ENCODE measurements at regions not wholly inside any gene's neighbourhood (a gene's known extent, or its start where the extent isn't known, plus 50 kb on each side); places are given as distances from the start of the nearest gene placed in this dataset.
"Not testable (repeated sequence)": the region's sequence is repeated elsewhere in the genome, so short reads cannot be mapped to it uniquely, and the experiment has no call there.

DNA sequence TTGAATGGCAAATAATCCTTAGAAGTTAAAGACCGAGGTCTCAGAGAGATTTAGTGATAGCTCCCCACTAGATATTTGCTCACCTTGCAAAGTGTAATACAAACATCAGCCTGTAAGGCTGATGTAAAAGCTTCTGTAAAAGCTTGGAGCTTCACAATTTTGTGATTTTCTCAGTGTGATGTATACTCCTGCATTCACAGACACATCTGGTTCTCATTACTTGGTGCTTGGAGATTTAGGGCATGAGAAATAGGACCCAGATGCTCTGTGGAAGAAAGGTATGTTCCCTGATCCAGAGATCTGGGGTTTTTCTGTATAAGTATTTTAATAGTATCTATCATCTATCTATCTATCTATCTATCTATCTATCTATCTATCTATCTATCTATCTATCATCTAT lies 1664.3 kb downstream of the C4orf33 start:
- no TSS peak for BruUV-seq (replicated peaks)

GRCh38 chr4:130767384-130767783 lies 1671.4 kb downstream of the C4orf33 start:
- H3K4me3 ChIP-seq; DNase-seq (ENCODE audit: extremely low read depth in 1 of 4, low spot score in 3 of 4); H2AFZ ChIP-seq (ENCODE audit: low read depth, low read length); H4K20me1 ChIP-seq (replicated peaks; ENCODE audit: control insufficient read depth, insufficient read depth, low read length); intact Hi-C loops (cut with micrococcal nuclease); H3K36me3 ChIP-seq (ENCODE audit: control insufficient read depth, insufficient read depth, low read length); POLR2A ChIA-PET; H3K4me2 ChIP-seq (ENCODE audit: insufficient read depth, low read length); H3K27me3 ChIP-seq (ENCODE audit: control insufficient read depth in 2 of 2, insufficient read depth in 2 of 2, low read length in 2 of 2); FAIRE-seq; BruUV-seq (replicated peaks); H3K9me1 ChIP-seq (ENCODE audit: control insufficient read depth, insufficient read depth, low read length); ATAC-seq; H3K4me1 ChIP-seq (replicated peaks in 1 of 2; ENCODE audit: control insufficient read depth in 2 of 2, insufficient read depth in 2 of 2, low read length in 2 of 2); CTCF ChIA-PET (ENCODE audit: low intra/inter-chr PET ratio); H3K79me2 ChIP-seq (ENCODE audit: control insufficient read depth, insufficient read depth, low read length); in situ Hi-C loops (cut with MboI); H3K9me3 ChIP-seq (replicated peaks; ENCODE audit: control insufficient read depth, insufficient read depth, low read depth, low read length); H3K9ac ChIP-seq (ENCODE audit: insufficient read depth in 1 of 2, low read depth in 2 of 2, low read length in 2 of 2); H3K27ac ChIP-seq (ENCODE audit: extremely low read depth, low read depth, low read length): not testable (repeated sequence)
- 0% methylated on average over 6 of the region's 6 CpGs for WGBS (ENCODE audit: insufficient coverage, low coverage, missing lambda C conversion rate)

More for the DNA sequence above, 1664.3 kb downstream of the C4orf33 start:
- Histone ChIP-seq H2AFZ (ENCODE audit: low read depth, low read length) (no peak overlapping the region), H4K20me1 (replicated peaks; ENCODE audit: control insufficient read depth, insufficient read depth, low read length) (no peaks in the 10 kb centered on the region), H3K4me2 (ENCODE audit: insufficient read depth, low read length) (no peak overlapping the region), H3K79me2 (ENCODE audit: control insufficient read depth, insufficient read depth, low read length) (no peaks in the 10 kb centered on the region), H3K27me3 (ENCODE audit: control insufficient read depth in 2 of 2, insufficient read depth in 2 of 2, low read length in 2 of 2) (no peaks in the 10 kb centered on the region), H3K9ac (ENCODE audit: insufficient read depth in 1 of 2, low read depth in 2 of 2, low read length in 2 of 2) (no peak overlapping the region), H3K4me1 (replicated peaks in 1 of 2; ENCODE audit: control insufficient read depth in 2 of 2, insufficient read depth in 2 of 2, low read length in 2 of 2) (no peaks in the 10 kb centered on the region), H3K36me3 (ENCODE audit: control insufficient read depth, insufficient read depth, low read length) (no peaks in the 10 kb centered on the region), H3K4me3 (no peak overlapping the region), H3K27ac (ENCODE audit: extremely low read depth, low read depth, low read length) (no peak overlapping the region), H3K9me3 (replicated peaks; ENCODE audit: control insufficient read depth, insufficient read depth, low read depth, low read length) (no peaks in the 10 kb centered on the region; the same call in 1 of the 2 replicates), H3K9me1 (ENCODE audit: control insufficient read depth, insufficient read depth, low read length) (no peaks in the 10 kb centered on the region)
- POLR2A ChIA-PET = no interaction called here
- WGBS (ENCODE audit: insufficient coverage, low coverage, missing lambda C conversion rate) = 0% methylated on average over 1 of the region's 1 CpG
- intact Hi-C loops (cut with micrococcal nuclease) = no loop called here
- ATAC-seq (no peak), DNase-seq (ENCODE audit: extremely low read depth in 1 of 4, low spot score in 3 of 4) (no peak), FAIRE-seq (no peak)
- in situ Hi-C loops (cut with MboI) = no loop called here
- CTCF ChIA-PET (ENCODE audit: low intra/inter-chr PET ratio) = no interaction called here
- TF ChIP-seq PRPF4 (IDR thresholded peaks at IDR 0.05; ENCODE audit: insufficient read depth, low read depth, low read length, poor library complexity, severe bottlenecking) = no peak
- TF ChIP-seq ZFP1 (CRISPR knock-in tag; IDR thresholded peaks at IDR 0.05) = no peak
- TF ChIP-seq TAF9B (IDR thresholded peaks at IDR 0.05; ENCODE audit: partially characterized antibody) = no peak
- no peak for TF ChIP-seq ZNF280B (CRISPR knock-in tag; IDR thresholded peaks at IDR 0.05)
- no peak for TF ChIP-seq POLR2H (tag; IDR thresholded peaks at IDR 0.05; ENCODE audit: low read depth)
- TF ChIP-seq ZNF133 (CRISPR knock-in tag; IDR thresholded peaks at IDR 0.05) = no peak
- TF ChIP-seq ETV1 (tag; conservative IDR thresholded peaks at IDR 0.05; ENCODE audit: low read depth) = no peak
- TF ChIP-seq FOXA3 (CRISPR knock-in tag; conservative IDR thresholded peaks at IDR 0.05 in 1 of 2, IDR thresholded peaks at IDR 0.05 in 1 of 2) = no peak
- TF ChIP-seq HNRNPH1 (optimal IDR thresholded peaks at IDR 0.05; ENCODE audit: low read depth, low read length) = no peak
- no peak for TF ChIP-seq ZNF830 (CRISPR knock-in tag; IDR thresholded peaks at IDR 0.05)
- TF ChIP-seq ZBTB34 (CRISPR knock-in tag; IDR thresholded peaks at IDR 0.05) = no peak
- TF ChIP-seq SRSF1 (IDR thresholded peaks at IDR 0.05; ENCODE audit: low read depth, low read length) = no peak
- TF ChIP-seq JUNB (CRISPR knock-in tag; conservative IDR thresholded peaks at IDR 0.05) = no peak
- TF ChIP-seq PHB (CRISPR knock-in tag; IDR thresholded peaks at IDR 0.05) = no peak
- TF ChIP-seq JUND (IDR thresholded peaks at IDR 0.05; ENCODE audit: borderline replicate concordance, low read depth, low read length) = no peak
- no peak for TF ChIP-seq JUND (tag; IDR thresholded peaks at IDR 0.05; ENCODE audit: borderline replicate concordance, low read depth, low read length)
- no peak for TF ChIP-seq MAFG (tag; conservative IDR thresholded peaks at IDR 0.05)
